GM03348 (cell line): ENCODE measurements at regions not wholly inside any gene's neighbourhood (a gene's known extent, or its start where the extent isn't known, plus 50 kb on each side); places are given as distances from the start of the nearest gene placed in this dataset.

Source experiments
- DNase-seq: peaks from one replicate; pipeline ENCODE4 v3.0.0; 2012; ENCODE audit warnings: low spot score

DNA sequence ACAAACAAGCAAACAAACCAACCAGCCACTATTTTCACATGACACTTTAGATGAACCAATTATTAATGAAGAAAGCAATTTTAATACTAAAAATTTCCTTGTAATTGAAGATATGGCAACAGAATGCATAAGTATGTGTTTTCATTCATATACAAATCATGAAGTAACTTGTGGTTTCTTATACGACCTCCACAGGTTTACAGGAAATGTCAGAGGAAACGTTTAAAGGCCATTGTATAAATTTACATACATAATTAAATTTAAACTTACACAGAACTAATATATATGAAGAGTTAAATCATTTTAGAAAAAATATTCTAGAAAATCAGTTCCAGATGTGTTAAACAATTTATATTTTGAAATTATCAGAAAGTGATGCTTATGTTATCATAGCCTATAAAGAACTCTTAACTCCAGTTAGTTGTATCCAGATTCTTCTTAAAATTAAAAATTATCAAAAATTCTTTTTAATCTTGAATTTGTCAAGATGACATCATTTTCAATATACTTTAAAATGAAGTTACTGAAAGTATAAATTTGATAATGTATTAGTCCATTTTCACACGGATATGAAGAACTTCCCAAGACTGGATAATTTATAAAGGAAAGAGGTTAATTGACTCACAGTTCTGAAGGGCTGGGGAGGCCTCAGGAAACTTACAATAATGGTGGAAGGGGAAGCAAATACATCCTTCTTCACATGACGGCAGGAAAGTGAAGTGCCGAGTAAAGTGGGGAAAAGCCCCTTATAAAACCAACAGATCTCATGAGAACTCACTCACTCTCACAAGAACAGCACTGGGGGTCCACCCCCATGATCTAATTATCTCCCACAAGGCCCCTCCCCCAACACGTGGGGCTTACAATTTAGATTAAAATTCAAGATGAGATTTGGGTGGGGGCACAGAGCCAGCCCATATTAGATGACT, 192.0 kb downstream of the PIK3R1 start:
- DNase-seq, result no peak

DNA sequence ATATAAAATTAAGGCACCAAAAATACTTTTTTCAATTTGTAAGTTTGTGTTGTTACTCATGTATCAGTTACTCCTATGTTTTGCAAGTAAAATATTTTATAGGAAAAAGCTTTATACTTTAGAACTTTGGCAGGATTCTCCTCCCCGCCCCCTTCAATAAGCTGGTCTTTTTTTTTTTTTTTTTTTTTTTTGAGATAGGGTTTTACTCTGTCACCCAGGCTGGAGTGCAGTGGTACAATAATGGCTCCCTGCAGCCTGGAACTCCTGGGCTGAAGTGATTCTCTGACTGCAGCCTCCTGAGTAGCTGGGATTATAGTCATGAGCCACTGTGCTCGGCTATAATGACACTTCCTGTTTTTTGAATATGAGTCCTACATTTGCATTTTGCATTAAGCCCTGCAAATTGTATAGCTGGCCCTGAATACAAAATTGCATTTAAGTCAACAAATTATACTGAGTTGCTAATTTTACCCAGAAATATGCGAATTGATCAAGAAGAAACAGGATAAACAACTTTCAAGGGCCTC, 192.9 kb downstream of the PIK3R1 start:
- no peak for DNase-seq

DNA sequence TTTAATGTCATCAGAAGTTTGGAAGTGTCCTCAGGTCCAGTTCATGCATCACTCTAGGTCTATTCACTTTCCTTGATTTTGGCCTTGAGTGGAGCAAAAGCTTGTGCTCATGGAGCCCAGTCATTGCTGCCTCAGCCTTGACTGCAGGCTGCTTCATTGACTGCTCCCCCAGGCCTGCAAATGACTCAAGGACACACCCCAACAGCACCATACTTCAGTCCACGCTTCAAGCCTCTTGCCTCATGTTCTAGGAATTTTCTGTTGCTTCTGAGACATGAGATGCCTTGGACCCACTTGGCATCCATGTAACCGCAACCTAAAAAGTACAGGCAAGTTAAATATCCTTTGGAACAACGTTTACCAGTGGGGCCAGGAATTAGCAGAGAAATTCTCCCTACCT, 193.7 kb downstream of the PIK3R1 start:
- peak; percentile 35 for DNase-seq

- no peak for DNase-seq
Observed at GRCh38 chr5:68411161-68411560, 195.6 kb downstream of the PIK3R1 start.

DNA sequence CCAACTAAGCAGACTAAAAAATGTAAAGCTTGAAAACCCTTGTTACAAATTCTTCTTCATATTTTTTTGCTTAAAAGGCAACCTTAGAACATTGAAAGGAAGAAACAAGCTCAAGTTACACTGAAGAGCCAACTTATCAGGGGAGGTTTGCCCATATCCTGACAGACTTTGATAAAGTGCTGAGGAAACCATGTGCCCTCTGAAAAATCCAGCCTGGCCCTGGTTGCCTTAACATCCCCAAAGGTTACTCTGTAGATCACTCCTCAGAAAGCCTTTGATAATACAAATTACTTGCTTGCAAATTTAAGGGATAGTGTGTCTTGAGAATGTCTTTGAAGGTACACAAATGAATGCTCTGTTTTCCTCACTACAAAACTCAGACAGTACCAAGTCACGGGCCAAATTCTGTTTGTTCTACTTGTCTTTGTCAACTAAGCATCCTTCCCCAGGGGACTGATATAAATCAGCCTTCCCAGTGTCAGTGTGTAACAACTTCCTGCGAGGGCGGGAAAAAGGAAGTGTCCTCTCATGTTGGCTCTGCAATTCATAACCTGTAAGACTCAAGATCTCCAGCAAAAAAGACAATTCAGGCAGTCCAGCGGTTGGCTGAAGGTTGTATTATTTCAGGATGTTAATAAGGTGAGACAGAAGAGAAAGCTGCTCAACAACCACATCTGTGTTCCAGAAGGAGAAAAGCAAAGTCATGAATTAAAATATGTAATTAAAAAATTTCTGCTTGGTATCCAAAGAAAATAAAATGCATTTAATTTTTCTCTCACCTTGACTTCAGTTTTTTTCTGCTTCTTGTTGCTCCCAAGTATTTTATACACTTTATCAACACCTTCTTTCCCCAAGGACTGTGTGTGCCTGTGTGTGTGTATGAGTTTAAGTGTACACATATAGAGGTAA, 199.9 kb downstream of the PIK3R1 start:
- no peak for DNase-seq

GRCh38 chr5:68416714-68417113, 201.2 kb downstream of the PIK3R1 start:
- no peak for DNase-seq

DNA sequence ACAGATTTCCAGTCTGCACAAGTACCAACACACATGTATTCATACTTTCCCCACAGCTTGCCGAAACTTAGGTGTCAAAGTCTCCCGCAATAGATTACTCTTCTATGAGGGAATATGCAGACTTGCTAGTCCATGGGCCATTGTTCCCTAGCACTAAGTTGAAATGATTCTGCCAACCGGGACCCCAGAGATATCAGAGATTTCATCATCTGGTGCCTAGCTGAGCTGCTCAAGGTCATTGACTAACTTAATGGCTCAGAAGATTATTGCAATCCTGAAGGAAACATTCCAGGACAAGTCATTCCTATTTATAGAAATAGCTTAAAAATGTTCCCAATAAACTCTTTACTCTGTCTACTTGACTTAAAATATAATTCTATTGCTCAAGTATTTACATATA, 202.6 kb downstream of the PIK3R1 start:
- peak; percentile 49 for DNase-seq

DNA sequence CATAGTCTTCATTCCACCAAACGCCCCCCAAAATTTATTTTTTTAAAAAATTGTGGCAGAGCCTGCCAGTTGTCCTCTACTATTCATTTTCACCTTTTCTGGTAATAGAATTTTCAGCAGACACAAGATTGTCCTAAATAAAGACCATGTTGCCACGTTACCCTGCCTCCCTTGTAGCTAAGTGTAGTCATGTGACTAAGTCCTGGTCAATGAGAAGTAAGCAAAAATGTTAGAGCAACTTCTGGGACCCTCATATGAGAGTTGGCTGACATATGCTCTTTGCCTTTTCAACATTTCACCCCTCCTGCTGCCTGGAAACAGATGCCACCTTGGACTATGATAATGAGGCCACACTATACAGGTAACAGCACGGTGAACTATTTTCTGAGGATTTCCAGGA, 203.1 kb downstream of the PIK3R1 start:
- DNase-seq, result no peak

GRCh38 chr5:68419081-68419636, 203.6 kb downstream of the PIK3R1 start:
- no peak for DNase-seq

- peak; percentile 44 for DNase-seq
Observed at GRCh38 chr5:68419637-68420452, 204.3 kb downstream of the PIK3R1 start.

DNA sequence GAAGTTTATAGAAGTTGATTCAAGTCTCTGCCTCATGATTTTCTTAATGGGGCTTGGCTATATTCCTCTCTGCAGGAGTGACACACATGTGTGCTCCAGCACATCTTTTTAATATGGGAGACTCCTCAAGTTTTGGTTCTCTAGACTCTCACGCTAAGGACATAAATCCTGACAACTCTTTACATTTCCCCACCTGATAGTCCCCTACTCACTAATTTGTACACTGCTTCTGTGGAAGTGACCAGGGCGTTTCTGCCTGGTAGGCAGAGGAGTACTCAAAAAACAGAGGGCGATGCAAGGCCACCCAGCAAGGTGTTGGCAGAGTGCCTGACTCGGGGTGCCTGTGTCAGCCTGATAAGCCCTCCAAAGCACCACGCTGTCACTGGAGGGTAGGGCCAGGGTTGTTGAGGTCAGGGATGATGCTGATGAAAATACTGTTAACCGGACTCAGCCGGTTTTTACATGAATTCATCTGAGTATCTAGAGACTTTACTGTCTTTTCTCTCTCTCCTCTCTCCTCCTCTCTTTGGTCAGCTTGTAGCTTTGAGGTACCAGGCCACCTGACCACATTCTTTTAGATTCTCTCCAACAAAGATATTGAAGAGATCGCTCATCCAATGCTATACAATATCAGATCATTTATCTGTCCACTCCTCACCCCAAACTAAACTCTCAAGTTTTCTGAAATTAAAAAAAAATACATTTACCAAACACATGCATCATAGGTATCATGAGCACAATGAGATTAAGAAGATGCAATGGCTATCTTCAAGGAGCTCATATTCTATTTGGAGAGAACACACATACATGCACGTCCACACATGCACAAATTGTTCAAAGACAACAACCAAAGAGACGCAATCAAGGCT, 205.2 kb downstream of the PIK3R1 start:
- no peak for DNase-seq

DNA sequence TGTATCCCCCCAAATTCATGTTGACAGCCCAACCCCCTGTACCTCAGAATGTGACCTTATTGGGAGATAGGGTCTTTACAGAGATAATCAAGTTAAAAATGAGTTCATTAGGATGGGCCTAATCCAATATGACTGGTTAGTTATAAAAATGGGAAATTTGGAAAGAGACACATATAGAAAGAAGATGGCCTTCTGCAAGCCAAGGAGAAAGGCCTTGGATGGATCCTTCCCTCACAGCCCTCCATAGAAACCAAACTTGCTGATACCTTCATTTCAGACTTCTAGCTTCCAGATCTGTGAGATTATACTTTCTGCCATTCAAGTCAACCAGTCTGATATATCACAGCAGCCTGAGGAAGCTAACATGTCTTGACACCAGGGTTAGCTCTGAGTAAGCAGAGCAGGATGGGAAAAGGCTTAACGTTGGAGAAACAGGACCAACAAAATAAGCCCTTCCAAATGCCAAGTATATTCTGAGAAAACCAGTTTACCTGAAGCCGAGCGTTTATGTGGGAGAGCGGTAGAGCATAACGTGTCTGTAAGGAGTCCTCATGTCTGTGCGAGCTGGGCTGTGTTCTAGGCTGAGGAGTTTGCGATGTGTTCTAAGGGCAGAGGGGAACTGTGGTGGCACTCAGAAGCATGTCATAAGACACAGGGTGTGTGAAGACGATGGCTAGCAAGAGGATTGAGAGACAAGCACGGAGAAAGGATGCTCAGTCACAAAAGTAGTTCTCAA, 206.1 kb downstream of the PIK3R1 start:
- DNase-seq, result no peak

DNA sequence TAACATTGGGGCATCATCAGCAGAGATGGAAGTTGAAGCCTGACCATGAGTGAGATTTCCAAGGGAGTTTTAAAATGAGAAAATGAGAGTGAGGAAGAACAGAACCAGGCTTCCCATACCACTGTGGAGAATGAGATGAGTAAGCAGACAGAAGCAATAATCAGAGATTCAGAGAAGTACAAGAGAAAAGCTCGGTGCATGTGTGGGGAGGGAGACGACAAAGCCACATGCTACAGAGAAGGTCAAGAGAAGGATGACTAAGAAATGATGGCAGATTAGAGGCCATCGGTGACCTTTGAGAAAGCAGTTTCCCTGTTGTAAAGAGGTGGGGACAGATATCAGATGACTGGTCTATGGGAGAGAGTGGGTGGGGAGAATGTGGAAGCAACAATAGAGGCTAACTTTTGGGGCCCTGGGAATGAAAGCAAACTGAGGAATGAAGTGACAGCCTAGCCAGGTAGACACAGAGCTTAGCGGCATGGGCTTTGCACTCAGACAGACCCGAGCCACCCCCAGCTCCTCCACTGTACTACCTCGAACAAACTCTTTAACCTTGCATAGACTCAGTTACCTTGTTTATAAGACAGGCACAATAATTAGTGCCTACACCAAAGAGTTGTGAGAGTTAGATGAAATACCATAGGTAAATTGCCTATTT, 207.7 kb downstream of the PIK3R1 start:
- no peak for DNase-seq

GRCh38 chr5:68424799-68425537, 209.4 kb downstream of the PIK3R1 start:
- peak; percentile 60 for DNase-seq

DNA sequence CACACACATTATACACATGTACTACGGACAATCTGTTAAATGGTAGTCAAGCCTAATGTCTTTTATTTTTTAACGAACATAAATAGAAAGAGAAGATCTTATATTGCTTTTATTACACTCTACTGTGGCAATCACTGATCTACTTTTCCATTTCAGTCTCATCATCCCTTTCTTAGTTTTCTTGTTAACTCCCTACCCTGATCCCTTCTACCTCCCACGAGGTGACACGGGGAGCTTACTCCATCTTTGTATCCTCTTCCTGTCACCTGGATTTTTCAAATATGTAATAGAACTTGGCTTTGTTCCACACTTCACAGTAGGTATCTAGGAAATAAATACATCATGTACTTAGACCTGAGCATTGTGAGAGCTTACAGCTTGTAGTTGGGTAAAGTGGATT, 211.0 kb downstream of the PIK3R1 start:
- no peak for DNase-seq

DNA sequence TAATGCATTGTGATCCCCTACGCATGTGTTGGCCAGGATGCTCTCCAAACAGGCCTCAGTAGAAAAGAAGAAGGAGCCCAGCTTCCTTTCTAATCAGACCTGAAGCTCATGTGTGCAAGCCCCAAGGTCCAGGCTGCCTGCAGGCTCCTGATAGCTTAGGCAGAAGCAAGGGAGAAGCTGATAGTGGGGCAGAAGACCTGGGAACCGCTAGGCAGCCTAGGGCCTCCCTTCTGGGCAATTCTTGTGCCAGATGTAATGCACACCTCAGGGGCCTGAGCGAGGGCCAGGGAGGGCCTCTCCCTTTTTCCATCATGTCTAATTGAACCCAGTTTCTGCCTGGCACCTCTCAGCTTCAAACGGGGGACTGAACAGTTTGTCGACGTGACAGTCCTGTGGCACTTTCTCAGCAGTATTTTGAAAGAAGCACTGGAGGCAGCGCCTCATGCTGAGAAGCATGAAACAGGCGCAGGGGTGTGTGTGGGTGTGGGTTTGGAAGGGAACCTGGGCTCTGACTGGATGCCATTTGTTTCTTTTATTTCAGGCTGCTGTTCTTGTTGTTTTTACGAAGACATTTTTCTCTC, 212.8 kb downstream of the PIK3R1 start:
- DNase-seq, result no peak

DNA sequence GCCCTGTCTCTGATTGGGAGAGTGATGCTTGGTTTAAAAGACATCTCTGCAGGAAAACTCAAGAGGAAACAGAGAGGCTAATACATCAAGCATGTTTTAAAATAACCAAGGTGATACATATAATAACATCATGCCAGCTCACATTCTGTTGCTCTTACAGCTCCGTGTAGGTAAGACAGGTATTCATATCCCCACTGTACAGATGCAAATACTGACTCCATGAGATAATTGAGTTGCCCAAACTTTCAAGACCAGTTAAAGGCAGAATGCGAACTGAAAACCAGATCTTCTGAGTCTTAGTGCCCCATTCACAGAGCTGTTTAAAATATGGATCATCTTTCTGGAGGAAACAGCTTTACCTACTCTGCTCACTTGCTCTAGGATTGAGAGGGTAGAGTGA, 214.0 kb downstream of the PIK3R1 start:
- no peak for DNase-seq

DNA sequence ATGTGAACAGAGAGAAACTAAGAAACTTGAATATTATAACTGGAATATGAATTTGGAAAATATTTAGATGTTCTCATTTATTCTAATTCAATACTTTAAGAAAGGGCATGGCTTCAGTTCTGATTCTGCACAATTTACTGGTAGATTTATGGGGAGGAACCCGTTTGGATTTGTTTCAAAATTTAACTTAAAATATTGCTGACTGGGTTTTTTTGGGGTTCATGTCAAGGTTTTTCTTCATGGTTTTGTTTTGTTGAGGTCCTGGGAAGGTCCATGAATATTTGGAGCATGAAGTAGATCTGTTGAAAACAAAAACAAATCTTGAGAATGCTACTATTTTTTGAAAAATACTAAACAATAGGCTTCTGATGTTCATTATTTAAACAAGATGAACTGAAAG, 214.7 kb downstream of the PIK3R1 start:
- DNase-seq, result no peak
